HEK293T (cell line): ENCODE measurements at regions not wholly inside any gene's neighbourhood (a gene's known extent, or its start where the extent isn't known, plus 50 kb on each side); places are given as distances from the start of the nearest gene placed in this dataset.

Experiments used
- ARNT ChIP-seq: fragments of 450-650 bp; IDR thresholded peaks from 2 replicates; pipeline ENCODE4 v1.6.1; 2017; ENCODE audit warnings: mild to moderate bottlenecking
- BHLHE40 ChIP-seq: fragments of 450-650 bp; IDR thresholded peaks from 2 replicates; pipeline ENCODE4 v1.6.1; 2016; ENCODE audit warnings: mild to moderate bottlenecking, moderate library complexity, borderline replicate concordance
- ELF4 ChIP-seq: fragments of 450-650 bp; IDR thresholded peaks from 2 replicates; pipeline ENCODE4 v1.6.1; 2017; ENCODE audit warnings: antibody characterized with exemption
- FOXA1 ChIP-seq: fragments of 450-650 bp; IDR thresholded peaks from 2 replicates; pipeline ENCODE4 v1.6.1; 2016; ENCODE audit warnings: mild to moderate bottlenecking
- FOXM1 ChIP-seq: fragments of 450-650 bp; IDR thresholded peaks from 2 replicates; pipeline ENCODE4 v1.6.1; 2017; ENCODE audit warnings: mild to moderate bottlenecking, borderline replicate concordance
- HDGF ChIP-seq: fragments of 450-650 bp; IDR thresholded peaks from 2 replicates; pipeline ENCODE4 v1.6.1; 2017; ENCODE audit warnings: antibody characterized with exemption, borderline replicate concordance
- L3MBTL2 ChIP-seq: fragments of 450-650 bp; conservative IDR thresholded peaks from 2 replicates; pipeline ENCODE4 v1.6.1; 2016; ENCODE audit warnings: mild to moderate bottlenecking
- SP1 ChIP-seq: fragments of 450-650 bp; IDR thresholded peaks from 2 replicates; pipeline ENCODE4 v1.6.1; 2017
- SUZ12 ChIP-seq: fragments of 450-650 bp; IDR thresholded peaks from 2 replicates; pipeline ENCODE4 v1.6.1; 2016; ENCODE audit warnings: mild to moderate bottlenecking
- TARDBP ChIP-seq: fragments of 450-650 bp; IDR thresholded peaks from 2 replicates; pipeline ENCODE4 v1.6.1; 2016

GRCh38 chr1:2951856-2952255 is 69.4 kb upstream of the ACTRT2 start:
- no peak for TF ChIP-seq ARNT
- no peak for TF ChIP-seq SUZ12
- no peak for TF ChIP-seq HDGF
- TF ChIP-seq L3MBTL2 = no peak
- no peak for TF ChIP-seq BHLHE40
- no peak for TF ChIP-seq SP1
- TF ChIP-seq FOXA1 = no peak
- no peak for TF ChIP-seq TARDBP
- TF ChIP-seq FOXM1 = no peak
- no peak for TF ChIP-seq ELF4
